Heart right ventricle (tissue), 16 donors: ENCODE measurements at regions not wholly inside any gene's neighbourhood (a gene's known extent, or its start where the extent isn't known, plus 50 kb on each side); places are given as distances from the start of the nearest gene placed in this dataset.

Source experiments
- ATAC-seq, 8 donors: fragments of 200-7000 bp; cut with Tn5 transposase; one replicate each; pipeline ENCODE4 v1.9.1; 2020; ENCODE audit warnings: mild to moderate bottlenecking in 8 of 8, moderate library complexity in 8 of 8, moderate number of reproducible peaks in 1 of 8
- DNase-seq, 2 donors: peaks; one replicate each; pipeline ENCODE4 v3.0.0-alpha.2; 2020
- H3K27ac ChIP-seq, 10 donors: fragments of 200-600 bp; sonication (generic) in 2 of 10; one replicate each; pipeline versions ENCODE4 v1.5.0 to v1.8.0; 2020 to 2022; ENCODE audit warnings: mild to moderate bottlenecking in 3 of 10
- H3K27me3 ChIP-seq, 7 donors: fragments of 200-600 bp; one replicate each; pipeline ENCODE4 v1.8.0; 2021 to 2022; ENCODE audit warnings: mild to moderate bottlenecking in 2 of 7
- H3K36me3 ChIP-seq, 9 donors: fragments of 200-600 bp; sonication (generic) in 1 of 9; one replicate each; pipeline versions ENCODE4 v1.5.0 to v1.8.0; 2020 to 2022; ENCODE audit warnings: mild to moderate bottlenecking in 2 of 9
- H3K4me1 ChIP-seq, 9 donors: fragments of 200-600 bp; sonication (generic) in 1 of 9; one replicate each; pipeline versions ENCODE4 v1.5.0 to v1.8.0; 2020 to 2022; ENCODE audit warnings: mild to moderate bottlenecking in 4 of 9
- H3K4me3 ChIP-seq, 10 donors: fragments of 200-600 bp; sonication (generic) in 2 of 10; one replicate each; pipeline versions ENCODE4 v1.5.0 to v1.8.0; 2020 to 2022; ENCODE audit warnings: mild to moderate bottlenecking in 7 of 10, moderate library complexity in 2 of 10
- H3K9me3 ChIP-seq, 11 donors: fragments of 200-600 bp in 10 of 11; sonication (generic) in 2 of 11; one replicate each; pipeline versions ENCODE4 v1.5.0 to v1.8.0; 2013 to 2022; ENCODE audit warnings: mild to moderate bottlenecking in 2 of 11, control low read depth in 1 of 11, moderate library complexity in 1 of 11
- WGBS, 2 donors: extraction: QIAGEN DNeasy Blood & Tissue Kit; methylation state at CpG; one replicate each; pipeline ENCODE4 v1.1.7; 2013; ENCODE audit warnings: inconsistent platforms in 1 of 2; 5-methylcytosine and 5-hydroxymethylcytosine counted together
- intact Hi-C, 10 donors: fragments of 100-400 bp; cut with DNase I; formaldehyde crosslinking; loops; one replicate each; pipeline versions ENCODE4 v1.11.1 to v1.14.2; 2022
- TF ChIP-seq, protein P1 (sequence below), 9 donors: fragments of 200-600 bp; sonication (generic) in 2 of 9; IDR thresholded peaks; one replicate each; pipeline versions ENCODE4 v1.5.0 to v1.8.0; 2021 to 2022; ENCODE audit warnings: antibody characterized with exemption in 9 of 9, mild to moderate bottlenecking in 5 of 9, moderate library complexity in 1 of 9
- donor health status: Arrhythmogenic right ventricular cardiomyopathy.
- donor health status: ischemic (EF 13 %, LVEDD 7.1; RV severe dilation, severe dysfunction).
- donor health status: healthy with polysubstance abuse.
- donor health status: DM: no; HTN: yes; CAD: no.
- donor health status: DM: no; HTN: no; CAD: no.
- donor health status: ischemic (EF 25% LVEDD 6.9; RV normal size, moderate dysfunction).
- donor health status: ischemic (EF 25% LVEDD 5.7; RV mildly dilated, moderate dysfunction).
- donor health status: healthy.
- donor health status: DM: yes; HTN: yes; CAD: no.
- donor health status: Ischemic cardiomyopathy.
- donor health status: ischemic (EF 35%, LVEDD 5.7; RV mildly dilated, moderate dysfunction).
- donor health status: nonischemic (EF 11% LVEDD 7.7; RV severe dilation, severe dysfunction).
- donor health status: DM: yes; HTN: yes; CAD: no.
- donor health status: PGD.
- donor health status: ischemic (EF 29% LVEDD 5.4; RV normal size, mild dysfunction).
- donor health status: nonischemic (EF 23%, LVEDD 6.1; RV moderate dilation, normal function).

GRCh38 chr3:182436547-182436946, 356.8 kb upstream of the ATP11B start:
- Histone ChIP-seq H3K27me3 (no peaks in the 10 kb centered on the region), H3K9me3 (no peaks in the 10 kb centered on the region), H3K4me3 (no peak overlapping the region), H3K36me3 (no peaks in the 10 kb centered on the region), H3K4me1 (no peaks in the 10 kb centered on the region), H3K27ac (no peak overlapping the region)
- TF ChIP-seq, protein P1, sequence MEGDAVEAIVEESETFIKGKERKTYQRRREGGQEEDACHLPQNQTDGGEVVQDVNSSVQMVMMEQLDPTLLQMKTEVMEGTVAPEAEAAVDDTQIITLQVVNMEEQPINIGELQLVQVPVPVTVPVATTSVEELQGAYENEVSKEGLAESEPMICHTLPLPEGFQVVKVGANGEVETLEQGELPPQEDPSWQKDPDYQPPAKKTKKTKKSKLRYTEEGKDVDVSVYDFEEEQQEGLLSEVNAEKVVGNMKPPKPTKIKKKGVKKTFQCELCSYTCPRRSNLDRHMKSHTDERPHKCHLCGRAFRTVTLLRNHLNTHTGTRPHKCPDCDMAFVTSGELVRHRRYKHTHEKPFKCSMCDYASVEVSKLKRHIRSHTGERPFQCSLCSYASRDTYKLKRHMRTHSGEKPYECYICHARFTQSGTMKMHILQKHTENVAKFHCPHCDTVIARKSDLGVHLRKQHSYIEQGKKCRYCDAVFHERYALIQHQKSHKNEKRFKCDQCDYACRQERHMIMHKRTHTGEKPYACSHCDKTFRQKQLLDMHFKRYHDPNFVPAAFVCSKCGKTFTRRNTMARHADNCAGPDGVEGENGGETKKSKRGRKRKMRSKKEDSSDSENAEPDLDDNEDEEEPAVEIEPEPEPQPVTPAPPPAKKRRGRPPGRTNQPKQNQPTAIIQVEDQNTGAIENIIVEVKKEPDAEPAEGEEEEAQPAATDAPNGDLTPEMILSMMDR (IDR thresholded peaks at IDR 0.05) = no peak
- DNase-seq (no peak), ATAC-seq (no peak)
- WGBS, 2 donors = 71 to 81% methylated on average over 6 of the region's 6 CpGs
- intact Hi-C loops = no loop called here

GRCh38 chr3:182438398-182438797, 354.9 kb upstream of the ATP11B start:
- 74 to 89% methylated on average over 1 of the region's 1 CpG for WGBS, 2 donors
- TF ChIP-seq, protein P1 (IDR thresholded peaks at IDR 0.05) = no peak
- no peaks in the 10 kb centered on the region for H3K9me3 ChIP-seq

DNA sequence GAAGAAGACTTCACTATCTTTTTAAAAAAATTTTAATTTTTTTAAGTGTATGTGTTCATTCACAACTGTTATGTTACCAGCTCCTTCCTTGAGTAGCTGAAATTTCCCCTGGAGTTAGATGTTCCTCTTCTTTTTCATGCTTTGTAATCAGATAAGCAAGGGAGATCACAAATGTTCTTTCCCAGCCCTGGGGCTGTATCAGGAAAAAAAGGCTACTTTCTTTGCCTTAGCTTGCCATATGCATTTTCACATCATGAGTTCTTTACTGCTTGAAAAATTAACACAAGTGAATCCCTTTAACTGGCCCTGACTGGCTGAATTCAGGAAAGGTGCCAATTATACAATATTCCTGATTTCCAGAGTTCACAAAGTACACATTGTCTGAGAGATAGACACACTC, 353.2 kb upstream of the ATP11B start:
- Histone ChIP-seq H3K4me3 (no peak overlapping the region), H3K27me3 (no peaks in the 10 kb centered on the region), H3K4me1 (no peaks in the 10 kb centered on the region), H3K27ac (no peak overlapping the region), H3K9me3 (no peaks in the 10 kb centered on the region), H3K36me3 (no peaks in the 10 kb centered on the region)
- ATAC-seq (no peak), DNase-seq (no peak)
- TF ChIP-seq, protein P1 (IDR thresholded peaks at IDR 0.05) = no peak
- intact Hi-C loops = no loop called here

More at GRCh38 chr3:182438398-182438797, 354.9 kb upstream of the ATP11B start:
- no peaks in the 10 kb centered on the region for H3K36me3 ChIP-seq
- H3K27ac ChIP-seq = no peak overlapping the region
- no peak overlapping the region for H3K4me3 ChIP-seq
- DNase-seq = no peak
- H3K27me3 ChIP-seq = no peaks in the 10 kb centered on the region
- intact Hi-C loops = no loop called here
- no peaks in the 10 kb centered on the region for H3K4me1 ChIP-seq
- no peak for ATAC-seq

- Histone ChIP-seq H3K9me3 (no peaks in the 10 kb centered on the region), H3K27me3 (no peaks in the 10 kb centered on the region), H3K36me3 (no peaks in the 10 kb centered on the region), H3K4me3 (no peak overlapping the region), H3K27ac (no peak overlapping the region), H3K4me1 (no peaks in the 10 kb centered on the region)
- DNase-seq (no peak), ATAC-seq (no peak)
- 37 to 42% methylated on average over 5 of the region's 5 CpGs for WGBS, 2 donors
- TF ChIP-seq, protein P1 (IDR thresholded peaks at IDR 0.05) = no peak
- intact Hi-C loops = no loop called here
Measured at GRCh38 chr3:182445576-182445975, 347.7 kb upstream of the ATP11B start.
